ENCODE measurements at regions not wholly inside any gene's neighbourhood (a gene's known extent, or its start where the extent isn't known, plus 50 kb on each side); places are given as distances from the start of the nearest gene placed in this dataset.

GRCh38 chr22:25497716-25498115, 66.8 kb upstream of the GRK3 start:
- TF ChIP-seq EZH2 (IDR thresholded peaks at IDR 0.05; ENCODE audit: borderline replicate concordance, insufficient read depth, low read depth, low read length, poor library complexity, severe bottlenecking) = no peak
- no peak for TF ChIP-seq CTCF (IDR thresholded peaks at IDR 0.05)

Measured in B cell (primary cell).